ENCODE measurements at regions not wholly inside any gene's neighbourhood (a gene's known extent, or its start where the extent isn't known, plus 50 kb on each side); places are given as distances from the start of the nearest gene placed in this dataset.

DNA sequence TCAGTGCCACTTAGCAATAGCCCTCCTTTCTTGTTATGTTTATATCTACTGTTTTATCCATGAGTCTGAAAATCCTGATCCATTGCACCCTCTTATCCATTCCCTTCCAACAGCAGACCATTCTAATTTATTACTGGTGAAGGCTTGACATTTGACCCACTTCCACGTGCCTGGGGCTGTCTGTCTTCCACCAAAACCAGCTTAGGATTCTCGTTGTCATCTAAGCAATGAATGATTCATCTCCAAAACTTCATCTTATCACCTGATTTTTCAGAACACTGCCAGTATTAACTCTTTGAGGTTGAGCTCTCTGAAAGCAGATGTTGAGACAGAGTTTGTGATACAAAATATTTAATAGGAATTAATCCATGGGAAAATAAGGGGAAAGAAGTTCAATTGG is 277.8 kb upstream of the FBXL7 start:
- no peaks in the 10 kb centered on the region for H3K9me3 ChIP-seq (replicated peaks; ENCODE audit: control insufficient read depth, insufficient read depth, low read length)
- H3K4me1 ChIP-seq (ENCODE audit: control insufficient read depth, insufficient read depth, low read length) = no peaks in the 10 kb centered on the region
- TF ChIP-seq WRNIP1 (IDR thresholded peaks at IDR 0.05; ENCODE audit: borderline replicate concordance, low read depth, low read length) = no peak
- TF ChIP-seq IKZF2 (IDR thresholded peaks at IDR 0.05) = no peak
- TF ChIP-seq, protein P1, sequence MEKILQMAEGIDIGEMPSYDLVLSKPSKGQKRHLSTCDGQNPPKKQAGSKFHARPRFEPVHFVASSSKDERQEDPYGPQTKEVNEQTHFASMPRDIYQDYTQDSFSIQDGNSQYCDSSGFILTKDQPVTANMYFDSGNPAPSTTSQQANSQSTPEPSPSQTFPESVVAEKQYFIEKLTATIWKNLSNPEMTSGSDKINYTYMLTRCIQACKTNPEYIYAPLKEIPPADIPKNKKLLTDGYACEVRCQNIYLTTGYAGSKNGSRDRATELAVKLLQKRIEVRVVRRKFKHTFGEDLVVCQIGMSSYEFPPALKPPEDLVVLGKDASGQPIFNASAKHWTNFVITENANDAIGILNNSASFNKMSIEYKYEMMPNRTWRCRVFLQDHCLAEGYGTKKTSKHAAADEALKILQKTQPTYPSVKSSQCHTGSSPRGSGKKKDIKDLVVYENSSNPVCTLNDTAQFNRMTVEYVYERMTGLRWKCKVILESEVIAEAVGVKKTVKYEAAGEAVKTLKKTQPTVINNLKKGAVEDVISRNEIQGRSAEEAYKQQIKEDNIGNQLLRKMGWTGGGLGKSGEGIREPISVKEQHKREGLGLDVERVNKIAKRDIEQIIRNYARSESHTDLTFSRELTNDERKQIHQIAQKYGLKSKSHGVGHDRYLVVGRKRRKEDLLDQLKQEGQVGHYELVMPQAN (conservative IDR thresholded peaks at IDR 0.05) = no peak
- TF ChIP-seq SREBF2 (IDR thresholded peaks at IDR 0.05; ENCODE audit: low read length) = no peak
- TF ChIP-seq MTA2 (IDR thresholded peaks at IDR 0.05; ENCODE audit: low read depth) = no peak
- TF ChIP-seq, protein P2, sequence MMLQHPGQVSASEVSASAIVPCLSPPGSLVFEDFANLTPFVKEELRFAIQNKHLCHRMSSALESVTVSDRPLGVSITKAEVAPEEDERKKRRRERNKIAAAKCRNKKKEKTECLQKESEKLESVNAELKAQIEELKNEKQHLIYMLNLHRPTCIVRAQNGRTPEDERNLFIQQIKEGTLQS (IDR thresholded peaks at IDR 0.05; ENCODE audit: borderline replicate concordance, extremely low read depth, low read depth, low read length) = no peak
- TF ChIP-seq ZNF622 (IDR thresholded peaks at IDR 0.05) = no peak
- no peak for TF ChIP-seq SMAD1 (IDR thresholded peaks at IDR 0.05; ENCODE audit: low read depth, partially characterized antibody)
- no peak for TF ChIP-seq NR2F1 (conservative IDR thresholded peaks at IDR 0.05)
- TF ChIP-seq MEF2A (IDR thresholded peaks at IDR 0.05; ENCODE audit: insufficient read depth, low read depth, low read length) = no peak
- no peak for TF ChIP-seq HDAC6 (IDR thresholded peaks at IDR 0.05; ENCODE audit: unreplicated experiment)
- TF ChIP-seq KDM1A (IDR thresholded peaks at IDR 0.05; ENCODE audit: borderline replicate concordance) = no peak
- in situ Hi-C loops (cut with MboI) (no loop called here), intact Hi-C loops (cut with micrococcal nuclease; ENCODE audit: unreplicated experiment) (no loop called here)
- no peak overlapping the region for H3K27ac ChIP-seq (ENCODE audit: control insufficient read depth, insufficient read depth)
- SMC1A ChIA-PET (ENCODE audit: uncharacterized antibody, unreplicated experiment) = no interaction called here
- H2AFZ ChIP-seq (ENCODE audit: control insufficient read depth, low read depth, low read length) = no peak overlapping the region
- no peak for DNase-seq (ENCODE audit: low read depth, low spot score)
- H3K79me2 ChIP-seq (ENCODE audit: control insufficient read depth, insufficient read depth, low read length) = no peaks in the 10 kb centered on the region
- POLR2A ChIA-PET = no interaction called here
- RAD21 ChIA-PET (ENCODE audit: unreplicated experiment) = no interaction called here
- no peak overlapping the region for H3K4me3 ChIP-seq
- H3K36me3 ChIP-seq (ENCODE audit: control insufficient read depth in 2 of 2, insufficient read depth in 2 of 2, low read length in 1 of 2) = no peaks in the 10 kb centered on the region
- no TSS peak for BruUV-seq (replicated peaks)
- ATAC-seq = no peak
- FAIRE-seq = no peak
- WGBS (ENCODE audit: insufficient coverage, insufficient replicate concordance, low lambda C conversion rate, missing lambda C conversion rate) = 0% methylated on average over 2 of the region's 2 CpGs
- H4K20me1 ChIP-seq (ENCODE audit: control insufficient read depth, insufficient read depth) = no peaks in the 10 kb centered on the region
- no peaks in the 10 kb centered on the region for H3K27me3 ChIP-seq (replicated peaks in 1 of 2; ENCODE audit: control insufficient read depth in 2 of 2, insufficient read depth in 2 of 2, low read length in 1 of 2)
- H3K9ac ChIP-seq (ENCODE audit: control insufficient read depth, insufficient read depth, low read length) = no peak overlapping the region
- H3K4me2 ChIP-seq (ENCODE audit: control insufficient read depth, insufficient read depth) = no peak overlapping the region
- CTCF ChIA-PET = no interaction called here
